DMS53 (cell line): ENCODE measurements at regions not wholly inside any gene's neighbourhood (a gene's known extent, or its start where the extent isn't known, plus 50 kb on each side); places are given as distances from the start of the nearest gene placed in this dataset.
A peak's percentile ranks its signal among the peaks of the same experiment; 100 is the strongest.

Experiments used
- DNase-seq: peaks from one replicate; lab custom pipeline; 2025; lab: John Stamatoyannopoulos, UW

DNA sequence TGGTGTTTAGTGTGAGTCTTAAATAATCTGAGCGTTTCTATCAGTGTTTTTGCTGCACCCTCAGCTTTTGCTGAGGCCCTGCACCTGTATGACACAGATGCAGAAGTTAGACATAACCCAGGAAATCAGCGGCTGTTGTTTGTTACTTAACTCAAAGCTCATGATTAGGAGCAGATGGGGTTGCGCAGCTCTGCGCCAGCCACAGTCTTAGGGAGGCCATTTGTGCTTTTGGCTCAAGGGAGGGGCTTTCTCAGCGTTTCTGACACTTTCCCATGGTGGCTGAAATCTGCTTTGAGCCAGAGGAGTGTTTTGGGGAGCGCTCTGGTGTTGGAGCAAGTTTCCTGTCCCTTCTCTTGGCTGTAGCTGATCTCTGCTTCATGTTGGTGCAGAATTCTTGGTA lies 433.8 kb downstream of the NAF1 start:
- no peak for DNase-seq

- no peak for DNase-seq
Measured at GRCh38 chr4:162727766-162728165, 438.9 kb downstream of the NAF1 start.

DNA sequence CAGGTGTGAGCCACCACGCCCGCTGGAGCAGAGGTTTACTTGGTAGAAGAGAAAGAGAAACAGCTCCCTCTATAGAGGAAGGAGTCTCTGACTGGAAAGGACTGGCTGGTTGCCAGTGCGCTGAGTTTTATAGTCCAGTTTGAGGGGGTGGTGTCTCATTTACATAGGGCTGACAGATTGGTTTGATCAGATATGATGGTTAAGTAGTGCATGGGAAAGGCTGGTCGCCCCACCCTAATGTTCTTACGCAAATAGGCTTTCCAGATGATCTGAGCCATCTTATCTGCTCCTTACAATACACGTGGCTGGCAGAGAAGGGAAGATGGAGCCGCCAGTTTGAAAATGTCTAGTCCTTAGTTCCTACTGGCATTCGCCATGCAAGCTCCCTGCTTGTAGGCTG lies 439.5 kb downstream of the NAF1 start:
- DNase-seq, result no peak

GRCh38 chr4:162715401-162715800 lies 451.3 kb downstream of the NAF1 start:
- DNase-seq, result no peak

GRCh38 chr4:162707962-162708361 lies 458.7 kb downstream of the NAF1 start:
- DNase-seq, result no peak

DNA sequence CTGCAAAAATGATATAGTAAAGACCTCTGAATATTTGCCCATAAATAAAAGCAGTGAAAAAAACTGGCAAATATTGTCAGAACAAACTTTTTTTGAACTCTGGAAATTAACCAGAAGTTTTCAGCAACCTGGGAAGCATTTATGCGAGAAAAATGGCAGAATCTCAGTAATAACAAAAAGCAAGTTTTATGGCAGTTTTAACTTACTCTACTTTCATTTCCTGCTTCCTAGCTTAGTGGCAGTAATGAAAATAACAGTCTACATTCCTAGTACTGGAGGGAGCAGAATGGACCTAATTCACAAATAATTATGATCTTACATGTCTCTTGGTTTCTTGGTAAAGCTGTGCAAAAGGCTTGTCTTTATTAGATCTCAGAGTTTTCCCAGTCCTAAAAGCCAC lies 460.1 kb downstream of the NAF1 start:
- no peak for DNase-seq

DNA sequence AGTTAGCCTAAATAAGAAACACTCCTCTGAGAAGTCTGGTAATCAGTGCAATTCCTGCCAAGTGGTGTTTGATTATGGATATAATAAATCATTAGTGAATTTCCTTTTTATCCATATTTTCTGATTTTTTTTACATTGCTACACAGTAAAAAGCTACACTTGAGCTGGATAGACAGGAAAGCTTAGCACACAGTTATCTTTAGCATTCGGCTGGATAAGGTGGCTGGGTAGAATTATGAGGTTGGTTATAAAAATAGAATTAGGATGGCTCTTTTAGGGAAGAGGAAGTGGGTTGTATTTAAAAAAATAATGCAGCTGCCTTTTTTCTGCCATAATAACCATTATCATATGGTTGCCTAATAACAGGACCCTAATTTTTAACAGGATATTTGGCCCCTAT lies 460.6 kb downstream of the NAF1 start:
- no peak for DNase-seq

GRCh38 chr4:162705130-162705803 lies 461.4 kb downstream of the NAF1 start:
- no peak for DNase-seq

GRCh38 chr4:162700815-162701361 lies 465.8 kb downstream of the NAF1 start:
- peak; percentile 45 for DNase-seq

- DNase-seq, result no peak
Measured at GRCh38 chr4:162700358-162700757, 466.3 kb downstream of the NAF1 start.

DNA sequence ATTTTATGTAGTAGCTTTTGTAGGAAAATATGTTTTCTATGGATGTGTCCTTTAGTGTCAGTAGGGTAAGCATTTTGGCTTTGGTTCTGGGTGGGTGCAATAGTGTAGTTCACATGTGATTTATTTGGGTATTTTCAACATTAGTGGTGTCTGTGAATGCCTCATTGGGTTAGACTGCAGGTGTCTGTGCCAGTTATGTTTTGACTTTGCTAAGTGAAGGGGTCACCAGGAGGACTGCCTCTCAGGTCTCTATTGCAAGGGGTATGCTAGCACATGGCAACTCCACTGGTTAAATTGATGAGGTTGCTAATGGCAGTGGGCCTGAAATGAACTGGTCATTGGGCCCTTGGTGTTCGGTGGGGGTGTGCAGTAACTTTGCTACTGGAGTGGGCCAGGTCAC lies 467.1 kb downstream of the NAF1 start:
- no peak for DNase-seq

DNA sequence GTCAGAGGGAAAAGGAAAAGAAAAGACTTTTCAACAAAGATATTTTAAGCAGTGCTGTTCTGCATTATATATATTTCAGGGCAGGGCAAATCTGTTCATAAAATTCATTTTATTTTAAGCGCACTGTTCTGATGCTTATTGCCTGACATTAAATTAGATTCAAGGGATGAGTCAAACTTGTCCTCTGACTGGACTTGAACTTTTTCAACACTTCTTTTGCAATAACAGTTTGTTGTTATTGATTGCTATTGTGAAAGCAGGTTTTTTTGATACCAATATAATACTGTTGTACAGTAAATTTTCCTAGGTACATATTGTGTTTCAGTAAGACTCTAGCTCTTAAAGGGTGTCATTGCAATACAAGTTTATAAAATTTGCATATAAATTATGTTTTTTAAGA lies 481.3 kb downstream of the NAF1 start:
- no peak for DNase-seq

DNA sequence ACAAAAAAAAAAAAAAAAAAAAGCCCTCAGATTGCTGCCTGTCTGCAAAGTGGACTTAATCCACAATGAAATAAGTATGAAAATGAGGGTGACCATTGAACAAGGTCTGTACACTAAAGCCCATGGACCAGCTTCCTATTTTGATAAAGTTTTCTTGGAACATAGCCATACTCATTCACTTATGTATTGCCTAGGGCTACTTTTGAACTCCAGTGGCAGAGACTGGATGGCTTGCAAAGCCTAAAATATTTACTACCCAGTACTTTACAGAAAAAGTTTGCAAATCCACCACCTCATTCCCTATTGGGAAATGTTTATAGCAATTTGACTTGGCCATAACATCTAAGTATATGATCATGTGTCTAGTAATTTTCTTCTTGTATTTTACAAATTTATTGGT lies 481.7 kb downstream of the NAF1 start:
- DNase-seq, result peak; percentile 19

DNA sequence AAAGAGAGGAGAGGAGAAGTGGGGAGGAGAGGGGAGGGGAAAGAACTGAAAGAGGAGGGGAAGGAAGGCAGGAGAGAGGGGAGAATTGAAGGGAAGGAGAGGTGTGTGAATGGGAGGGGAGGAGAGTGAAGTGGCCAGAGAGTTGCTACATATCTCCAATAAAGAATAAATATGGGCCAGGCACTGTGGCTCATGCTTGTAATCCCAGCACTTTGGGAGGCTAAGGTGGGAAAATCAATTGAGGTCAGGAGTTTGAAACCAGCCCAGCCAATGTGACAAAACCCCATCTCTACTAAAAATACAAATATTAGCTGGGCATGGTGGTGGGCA lies 482.4 kb downstream of the NAF1 start:
- DNase-seq, result no peak

DNA sequence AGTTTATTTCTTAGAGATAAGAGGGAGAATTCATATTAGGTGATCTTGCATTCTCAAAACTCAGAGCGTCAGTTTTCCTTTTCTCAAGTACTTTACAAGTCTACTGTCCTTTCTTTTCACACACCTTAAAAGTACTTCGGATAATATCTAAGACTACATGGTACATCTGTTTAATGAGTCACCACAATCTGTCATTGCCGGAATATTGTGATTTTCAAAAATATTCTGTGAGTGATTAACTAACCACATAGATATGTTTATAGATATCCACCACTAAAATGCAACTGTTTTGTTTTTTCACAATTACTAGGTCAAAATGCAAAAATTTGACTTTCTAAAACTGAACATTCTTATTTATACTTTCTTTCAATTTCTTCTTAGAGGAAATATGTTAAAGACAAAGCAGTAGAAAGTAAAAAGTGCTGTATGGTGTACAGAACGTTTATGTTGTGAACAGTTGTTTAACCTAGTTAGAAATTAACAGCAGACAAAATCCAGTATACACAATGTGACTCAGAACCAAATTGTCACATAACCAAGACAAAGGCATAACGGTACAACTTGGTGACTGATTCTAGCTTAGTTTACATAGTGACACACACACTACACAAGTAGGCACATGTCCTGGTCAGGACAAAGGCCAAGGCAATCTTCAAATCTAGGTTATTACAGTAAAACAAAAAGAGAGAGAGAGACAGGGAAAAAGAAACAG lies 482.9 kb downstream of the NAF1 start:
- peak; percentile 92 for DNase-seq

DNA sequence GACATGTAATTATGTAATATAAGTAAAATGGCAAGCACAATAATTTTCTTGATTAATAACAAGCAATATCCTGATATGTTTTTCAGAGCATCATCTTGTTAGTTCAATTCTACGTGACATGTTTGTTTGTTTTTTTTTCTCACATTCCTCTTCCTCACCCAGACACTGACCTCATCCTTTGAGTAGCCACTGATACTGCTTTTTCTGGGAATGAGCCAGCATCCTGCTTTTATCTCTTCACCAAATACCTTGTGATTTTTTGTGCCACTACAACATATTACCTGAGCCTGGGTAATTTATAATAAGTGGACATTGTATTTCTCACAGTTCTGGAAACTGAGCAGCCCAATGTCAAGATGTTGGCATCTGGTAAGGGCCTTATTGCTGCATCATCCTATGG lies 484.0 kb downstream of the NAF1 start:
- DNase-seq, result peak; percentile 76

DNA sequence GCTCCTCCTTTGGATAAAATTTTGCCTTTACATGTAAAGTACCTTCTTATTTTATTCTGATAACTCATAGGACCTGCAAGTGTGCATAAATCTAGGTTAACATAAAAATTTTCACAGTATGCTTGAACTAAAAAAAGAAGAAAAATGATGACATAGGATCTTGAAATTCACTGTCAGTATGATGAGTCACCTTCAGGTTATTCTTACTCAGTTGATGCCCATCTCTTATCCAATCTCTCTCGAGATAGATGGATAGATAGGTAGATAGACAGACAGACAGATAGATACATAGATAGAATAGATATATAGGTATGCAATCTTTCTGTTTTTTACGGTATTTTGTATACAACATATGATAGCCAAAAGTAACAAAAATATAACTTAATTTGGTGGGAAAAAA lies 485.5 kb downstream of the NAF1 start:
- peak; percentile 30 for DNase-seq

DNA sequence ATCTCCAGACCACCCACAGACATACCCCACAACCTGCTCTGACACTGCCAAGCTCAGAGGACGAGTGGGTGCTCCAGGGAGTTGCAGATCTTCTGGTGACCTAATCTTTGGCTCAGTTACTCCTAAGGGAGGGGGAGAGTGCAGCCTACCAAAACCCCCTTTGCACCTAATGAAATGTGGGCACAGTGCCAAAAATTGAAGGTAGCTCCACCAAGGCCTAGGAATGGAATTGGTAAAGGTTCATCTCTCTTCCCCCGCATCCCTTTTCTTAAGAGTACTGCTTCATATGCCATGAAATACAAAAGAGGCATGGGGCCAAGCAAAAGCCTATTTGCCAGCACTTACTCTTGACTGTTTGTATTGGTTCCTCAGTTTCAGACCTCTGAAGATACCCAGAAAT lies 491.0 kb downstream of the NAF1 start:
- DNase-seq, result no peak

DNA sequence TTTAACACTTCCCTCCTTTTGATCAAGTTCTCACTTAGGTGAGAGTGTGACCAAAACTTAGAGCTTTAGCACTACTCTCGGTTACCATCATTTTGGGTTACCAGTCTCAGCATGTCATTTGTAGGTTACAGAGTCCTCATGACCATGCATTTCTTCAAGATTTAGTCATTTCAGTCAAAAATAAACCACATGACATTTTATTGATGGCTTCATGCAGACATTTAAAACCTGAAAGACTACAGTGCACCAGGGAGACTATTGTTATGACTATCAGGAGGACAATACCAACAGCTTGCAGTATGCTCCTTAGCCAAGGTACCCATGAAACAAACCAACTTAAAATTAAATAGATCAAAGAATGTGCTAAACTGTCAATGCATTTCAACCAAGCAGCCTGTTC lies 498.1 kb upstream of the FSTL5 start:
- DNase-seq, result no peak

- DNase-seq, result no peak
Measured at GRCh38 chr4:162659716-162660115, 495.9 kb upstream of the FSTL5 start.

DNA sequence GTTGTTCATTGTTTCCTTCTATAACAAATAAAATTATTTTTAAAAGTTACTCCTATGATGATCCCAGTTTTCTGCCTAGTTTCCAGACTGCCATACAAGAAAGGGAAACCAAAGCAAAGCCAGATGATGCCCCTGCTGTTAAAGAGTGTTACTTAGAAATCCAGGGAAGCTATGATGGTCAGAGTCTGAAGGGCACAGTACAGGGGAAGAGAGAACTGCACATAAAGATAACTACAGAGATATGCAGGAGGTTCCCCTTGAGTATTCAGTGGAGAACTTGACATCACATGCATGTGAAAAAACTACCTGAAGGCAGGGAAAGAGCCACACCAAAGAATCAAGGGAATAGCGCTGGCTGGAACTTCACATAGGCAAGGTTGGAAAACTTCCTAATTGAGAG lies 494.2 kb upstream of the FSTL5 start:
- DNase-seq, result no peak

DNA sequence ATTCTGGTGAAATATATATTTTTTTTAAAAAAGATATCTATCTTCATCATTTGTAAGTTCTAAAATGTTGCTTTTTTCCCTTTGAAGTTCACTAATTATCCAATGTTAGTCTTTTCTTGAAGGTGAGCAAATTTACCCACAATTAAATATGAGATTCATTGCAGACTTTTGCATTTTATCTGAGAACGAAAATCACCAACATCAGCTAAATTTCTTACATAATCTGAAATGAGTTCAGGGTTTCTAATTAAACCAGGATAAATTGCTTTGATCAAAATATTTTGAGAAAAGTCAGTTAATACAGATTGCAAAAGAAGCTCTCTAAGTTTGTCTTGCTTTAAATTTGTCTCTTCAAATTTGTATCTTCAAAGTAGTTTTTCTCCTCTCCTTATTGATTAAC lies 486.4 kb upstream of the FSTL5 start:
- no peak for DNase-seq

DNA sequence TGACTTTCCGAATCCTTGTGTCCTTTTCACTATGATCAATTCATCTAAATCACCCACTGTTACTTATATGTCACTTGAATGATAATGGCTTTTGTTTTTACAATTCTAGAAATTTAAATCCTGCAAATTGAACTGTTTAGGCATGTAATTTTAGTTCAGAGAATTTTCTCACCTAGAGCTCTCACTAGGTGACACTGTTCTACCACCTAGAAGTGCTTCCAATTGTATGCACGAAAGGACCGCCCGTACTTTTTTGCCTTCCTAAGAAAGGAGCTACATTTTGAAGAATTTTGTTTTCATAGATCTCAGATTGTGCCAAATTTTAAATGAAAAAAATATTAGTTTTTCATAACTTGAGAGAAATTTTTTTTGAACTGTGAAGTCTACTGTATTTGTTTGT lies 481.6 kb upstream of the FSTL5 start:
- peak; percentile 60 for DNase-seq

GRCh38 chr4:162644346-162644745 lies 480.5 kb upstream of the FSTL5 start:
- no peak for DNase-seq
